SW480 (cell line): ENCODE measurements at regions not wholly inside any gene's neighbourhood (a gene's known extent, or its start where the extent isn't known, plus 50 kb on each side); places are given as distances from the start of the nearest gene placed in this dataset.
"Not testable (repeated sequence)": the region's sequence is repeated elsewhere in the genome, so short reads cannot be mapped to it uniquely, and the experiment has no call there.

Experiments
- DNase-seq: peaks from one replicate; pipeline ENCODE4 v3.0.0-alpha.2; 2016; ENCODE audit warnings: low spot score

GRCh38 chr20:1752045-1752444 is 94.5 kb upstream of the SIRPG start:
- no peak for DNase-seq

GRCh38 chr20:1748777-1749176 is 91.2 kb upstream of the SIRPG start:
- DNase-seq = no peak

- no peak for DNase-seq
These were observed 90.5 kb upstream of the SIRPG start for GRCh38 chr20:1747953-1748577.

GRCh38 chr20:1742049-1742434 is 84.5 kb upstream of the SIRPG start:
- not testable (repeated sequence) for DNase-seq

GRCh38 chr20:1741309-1742048 is 83.9 kb upstream of the SIRPG start:
- DNase-seq = no peak

GRCh38 chr20:1737134-1737533 is 79.6 kb upstream of the SIRPG start:
- no peak for DNase-seq

GRCh38 chr20:1735417-1736089 is 78.0 kb upstream of the SIRPG start:
- no peak for DNase-seq

- DNase-seq = peak; percentile 23
These were observed 76.8 kb upstream of the SIRPG start for GRCh38 chr20:1734269-1734858.

GRCh38 chr20:1731828-1732375 is 74.3 kb upstream of the SIRPG start:
- not testable (repeated sequence) for DNase-seq

GRCh38 chr20:1730981-1731711 is 73.6 kb upstream of the SIRPG start:
- not testable (repeated sequence) for DNase-seq

GRCh38 chr20:1727303-1727702 is 69.7 kb upstream of the SIRPG start:
- DNase-seq = not testable (repeated sequence)

GRCh38 chr20:1724901-1725300 is 67.3 kb upstream of the SIRPG start:
- no peak for DNase-seq

GRCh38 chr20:1722513-1723050 is 65.0 kb upstream of the SIRPG start:
- no peak for DNase-seq

- DNase-seq = peak; percentile 19
These were observed 64.3 kb upstream of the SIRPG start for GRCh38 chr20:1721687-1722512.

GRCh38 chr20:1720845-1721475 is 63.4 kb upstream of the SIRPG start:
- DNase-seq = no peak

- no peak for DNase-seq
These were observed 62.6 kb upstream of the SIRPG start for GRCh38 chr20:1720226-1720625.

- DNase-seq = no peak
These were observed 61.2 kb upstream of the SIRPG start for GRCh38 chr20:1718604-1719384.

- DNase-seq = no peak
These were observed 55.4 kb upstream of the SIRPG start for GRCh38 chr20:1712634-1713624.
